ENCODE measurements at regions not wholly inside any gene's neighbourhood (a gene's known extent, or its start where the extent isn't known, plus 50 kb on each side); places are given as distances from the start of the nearest gene placed in this dataset.

GRCh38 chr1:96995351-96995750 is 273.8 kb downstream of the PTBP2 start:
- no peaks in the 10 kb centered on the region for H4K20me1 ChIP-seq (ENCODE audit: insufficient read depth)
- no peak for TF ChIP-seq ZFX (IDR thresholded peaks at IDR 0.05)
- TF ChIP-seq CEBPB (IDR thresholded peaks at IDR 0.05; ENCODE audit: low read depth), result no peak
- no peak for TF ChIP-seq JUND (IDR thresholded peaks at IDR 0.05)
- no peak for TF ChIP-seq EZH2phosphoT487 (IDR thresholded peaks at IDR 0.05; ENCODE audit: borderline replicate concordance)
- no peak for TF ChIP-seq FOSL1 (IDR thresholded peaks at IDR 0.05; ENCODE audit: low read depth)
- no peak for TF ChIP-seq CTCF (IDR thresholded peaks at IDR 0.05 in 2 of 3, conservative IDR thresholded peaks at IDR 0.05 in 1 of 3; ENCODE audit: borderline replicate concordance in 1 of 3, insufficient read depth in 1 of 3, low read depth in 2 of 3, low read length in 2 of 3)
- TF ChIP-seq YY1 (IDR thresholded peaks at IDR 0.05; ENCODE audit: extremely low read depth, insufficient replicate concordance, low read depth, low read length), result no peak
- no peak for TF ChIP-seq ZNF274 (IDR thresholded peaks at IDR 0.05; ENCODE audit: low read depth, low read length)
- no peak for TF ChIP-seq POLR2A (IDR thresholded peaks at IDR 0.05; ENCODE audit: borderline replicate concordance, extremely low read depth, insufficient read depth, insufficient read length)
- no peak for TF ChIP-seq ELF1 (IDR thresholded peaks at IDR 0.05; ENCODE audit: borderline replicate concordance, low read depth)
- TF ChIP-seq EZH2 (IDR thresholded peaks at IDR 0.05), result no peak
- no peak for TF ChIP-seq ATF3 (IDR thresholded peaks at IDR 0.05)
- TF ChIP-seq TCF7L2 (IDR thresholded peaks at IDR 0.05; ENCODE audit: borderline replicate concordance, extremely low read depth, insufficient read depth, insufficient read length), result no peak
- TF ChIP-seq POLR2AphosphoS5 (IDR thresholded peaks at IDR 0.05; ENCODE audit: low read depth, low read length), result no peak
- TF ChIP-seq MAX (IDR thresholded peaks at IDR 0.05), result no peak
- TF ChIP-seq REST (IDR thresholded peaks at IDR 0.05; ENCODE audit: low read depth), result no peak
- no peak for TF ChIP-seq CBX3 (IDR thresholded peaks at IDR 0.05; ENCODE audit: low read depth)
- TF ChIP-seq EGR1 (IDR thresholded peaks at IDR 0.05; ENCODE audit: low read depth), result no peak
- TF ChIP-seq SP1 (IDR thresholded peaks at IDR 0.05; ENCODE audit: low read depth), result no peak
- no peak overlapping the region for H3K4me3 ChIP-seq (replicated peaks in 1 of 2; ENCODE audit: low read depth in 1 of 2, low read length in 2 of 2)
- no peaks in the 10 kb centered on the region for H3K9me2 ChIP-seq (ENCODE audit: insufficient read depth)
- H3K9me3 ChIP-seq (ENCODE audit: control insufficient read depth in 1 of 2, insufficient read depth in 1 of 2, low read depth in 1 of 2, low read length in 2 of 2), result no peaks in the 10 kb centered on the region
- RAD21 ChIA-PET (ENCODE audit: low non-redundant PET in 1 of 2, low total read pairs in 2 of 2, uncharacterized antibody in 2 of 2, unreplicated experiment in 2 of 2), result no interaction called here
- H3K79me2 ChIP-seq (ENCODE audit: insufficient read depth, low read length), result no peaks in the 10 kb centered on the region
- no peaks in the 10 kb centered on the region for H3K27me3 ChIP-seq (ENCODE audit: insufficient read depth, low read length)
- H3K4me2 ChIP-seq (ENCODE audit: low read length), result no peak overlapping the region
- CTCF ChIA-PET, result no interaction called here
- no peaks in the 10 kb centered on the region for H3K36me3 ChIP-seq (ENCODE audit: control insufficient read depth in 1 of 2, insufficient read depth in 2 of 2, low read length in 2 of 2)
- ATAC-seq (no peak), DNase-seq (ENCODE audit: low read depth, low spot score) (no peak)
- H3K4me1 ChIP-seq (ENCODE audit: control insufficient read depth in 1 of 2, insufficient read depth in 2 of 2, low read length in 2 of 2), result no peaks in the 10 kb centered on the region
- POLR2A ChIA-PET, result no interaction called here
- H3K27ac ChIP-seq (ENCODE audit: low read depth, low read length), result no peak overlapping the region
- no TSS peak for BruUV-seq (replicated peaks)
- no peak overlapping the region for H2AFZ ChIP-seq (ENCODE audit: low read depth, low read length, poor library complexity, severe bottlenecking)
- intact Hi-C loops (cut with micrococcal nuclease), result no loop called here
- no peak overlapping the region for H3K9ac ChIP-seq (ENCODE audit: low read length)

All from HCT116 (cell line).